H9 (cell line): ENCODE measurements at regions not wholly inside any gene's neighbourhood (a gene's known extent, or its start where the extent isn't known, plus 50 kb on each side); places are given as distances from the start of the nearest gene placed in this dataset.

Experiments used
- DNase-seq: peaks from one replicate; pipeline ENCODE4 v3.0.0-alpha.2; 2017
- H2AFZ ChIP-seq: one replicate; pipeline ENCODE4 v1.6.1; 2013; ENCODE audit warnings: mild to moderate bottlenecking, low read length, control low read depth, moderate library complexity
- H2AK5ac ChIP-seq: 2 replicates; pipeline ENCODE4 v1.6.1; 2013; ENCODE audit warnings: low read length, control low read depth, mixed read lengths; ENCODE audit not compliant: insufficient read length
- H2BK120ac ChIP-seq: one replicate; pipeline ENCODE4 v1.6.1; 2013; ENCODE audit warnings: low read depth, mild to moderate bottlenecking, low read length, control low read depth, inconsistent platforms; ENCODE audit not compliant: poor library complexity, severe bottlenecking
- H2BK12ac ChIP-seq: 2 replicates; pipeline ENCODE4 v1.6.1; 2013; ENCODE audit warnings: low read length, control low read depth, mixed read lengths, low read depth; ENCODE audit not compliant: insufficient read length
- H2BK15ac ChIP-seq: 2 replicates; pipeline ENCODE4 v1.6.1; 2013; ENCODE audit warnings: low read depth, low read length, control low read depth
- H2BK20ac ChIP-seq: one replicate; pipeline ENCODE4 v1.6.1; 2013; ENCODE audit warnings: low read depth, mild to moderate bottlenecking, low read length, control low read depth, inconsistent platforms; ENCODE audit not compliant: poor library complexity, severe bottlenecking
- H2BK5ac ChIP-seq: 2 replicates; pipeline ENCODE4 v1.6.1; 2013; ENCODE audit warnings: low read length, control low read depth, mixed read lengths; ENCODE audit not compliant: insufficient read length
- H3K14ac ChIP-seq: 2 replicates; pipeline ENCODE4 v1.6.1; 2013; ENCODE audit warnings: low read length, control low read depth; ENCODE audit not compliant: insufficient read depth
- H3K18ac ChIP-seq: 2 replicates; pipeline ENCODE4 v1.6.1; 2013; ENCODE audit warnings: low read depth, mild to moderate bottlenecking, mixed read lengths, low read length, control low read depth; ENCODE audit not compliant: insufficient read length
- H3K23ac ChIP-seq: 2 replicates; pipeline ENCODE4 v1.6.1; 2013; ENCODE audit warnings: low read length, control low read depth, mixed read lengths, low read depth; ENCODE audit not compliant: insufficient read length
- H3K23me2 ChIP-seq: 2 replicates; pipeline ENCODE4 v1.6.1; 2013; ENCODE audit warnings: low read depth, mild to moderate bottlenecking, mixed read lengths, low read length, control low read depth; ENCODE audit not compliant: insufficient read length, poor library complexity, severe bottlenecking
- H3K27ac ChIP-seq: 2 replicates; pipeline ENCODE4 v1.5.1; 2013; ENCODE audit warnings: low read length, control low read depth, mixed read lengths, low read depth; ENCODE audit not compliant: insufficient read length
- H3K27me3 ChIP-seq: 2 replicates; pipeline ENCODE4 v1.6.1; 2013; ENCODE audit warnings: low read length, control low read depth, inconsistent platforms; ENCODE audit not compliant: insufficient read depth
- H3K4ac ChIP-seq: 2 replicates; pipeline ENCODE4 v1.6.1; 2013; ENCODE audit warnings: low read depth, mild to moderate bottlenecking, control low read depth, inconsistent platforms, low read length, moderate library complexity
- H3K4me1 ChIP-seq: 2 replicates; pipeline ENCODE4 v1.6.1; 2013; ENCODE audit warnings: low read length, control low read depth, inconsistent platforms; ENCODE audit not compliant: insufficient read depth
- H3K4me2 ChIP-seq: 2 replicates; pipeline ENCODE4 v1.6.1; 2013; ENCODE audit warnings: low read length, control low read depth, mixed read lengths; ENCODE audit not compliant: insufficient read length, insufficient read depth
- H3K56ac ChIP-seq: 2 replicates; pipeline ENCODE4 v1.6.1; 2013; ENCODE audit warnings: low read depth, mild to moderate bottlenecking, mixed read lengths, low read length, control low read depth; ENCODE audit not compliant: insufficient read length
- H3K79me1 ChIP-seq: 2 replicates; pipeline ENCODE4 v1.6.1; 2013; ENCODE audit warnings: low read depth, mild to moderate bottlenecking, moderate library complexity, low read length, control low read depth, inconsistent platforms; ENCODE audit not compliant: insufficient read depth, poor library complexity, severe bottlenecking
- H3K79me2 ChIP-seq: 2 replicates; pipeline ENCODE4 v1.6.1; 2013; ENCODE audit warnings: low read length, control low read depth, inconsistent platforms; ENCODE audit not compliant: insufficient read depth
- H3K9ac ChIP-seq: 2 replicates; pipeline ENCODE4 v1.6.1; 2013; ENCODE audit warnings: low read length, control low read depth, mixed read lengths; ENCODE audit not compliant: insufficient read length; ENCODE audit errors: extremely low read depth
- H3K9me3 ChIP-seq: one replicate; pipeline ENCODE4 v1.6.1; 2013; ENCODE audit warnings: low read depth, low read length, inconsistent platforms; ENCODE audit not compliant: control insufficient read depth
- H3T11ph ChIP-seq: one replicate; pipeline ENCODE4 v1.6.1; 2013; ENCODE audit warnings: mild to moderate bottlenecking, low read length, control low read depth, inconsistent platforms
- H4K20me1 ChIP-seq: one replicate; pipeline ENCODE4 v1.6.1; 2013; ENCODE audit not compliant: control insufficient read depth, insufficient read length, insufficient read depth
- H4K5ac ChIP-seq: 2 replicates; pipeline ENCODE4 v1.6.1; 2013; ENCODE audit warnings: low read depth, mild to moderate bottlenecking, mixed read lengths, low read length, control low read depth; ENCODE audit not compliant: insufficient read length
- H4K8ac ChIP-seq: replicated peaks from 2 replicates; pipeline ENCODE4 v1.6.1; 2013; ENCODE audit warnings: low read length, control low read depth, mixed read lengths, low read depth; ENCODE audit not compliant: insufficient read length
- H4K91ac ChIP-seq: 2 replicates; pipeline ENCODE4 v1.6.1; 2013; ENCODE audit warnings: low read depth, mild to moderate bottlenecking, moderate library complexity, mixed read lengths, low read length, control low read depth; ENCODE audit not compliant: insufficient read length
- H3K27ac Mint-ChIP-seq, 3 experiments: 2 replicates in 2 of 3; 3 replicates in 1 of 3; pipeline ENCODE4 v1.8.0; 2020 to 2021; ENCODE audit warnings: mixed read lengths in 3 of 3, mild to moderate bottlenecking in 1 of 3, moderate library complexity in 1 of 3
- H3K27me3 Mint-ChIP-seq: 2 replicates; pipeline ENCODE4 v1.8.0; 2021; ENCODE audit warnings: low read depth, mild to moderate bottlenecking, moderate library complexity, mixed read lengths
- H3K36me3 Mint-ChIP-seq, 3 experiments: 2 replicates in 2 of 3; 3 replicates in 1 of 3; pipeline ENCODE4 v1.8.0; 2020 to 2021; ENCODE audit warnings: low read depth in 3 of 3, mixed read lengths in 3 of 3; ENCODE audit not compliant: insufficient read depth in 1 of 3
- H3K4me1 Mint-ChIP-seq, 2 experiments: 2 replicates each; pipeline ENCODE4 v1.8.0; 2020; ENCODE audit warnings: mixed read lengths in 2 of 2
- H3K4me3 Mint-ChIP-seq, 2 experiments: 2 replicates in 1 of 2; 3 replicates in 1 of 2; pipeline ENCODE4 v1.8.0; 2020 to 2021; ENCODE audit warnings: mild to moderate bottlenecking in 2 of 2, mixed read lengths in 2 of 2, moderate library complexity in 1 of 2
- H3K9me3 Mint-ChIP-seq, 2 experiments: 2 replicates in 1 of 2; 3 replicates in 1 of 2; pipeline ENCODE4 v1.8.0; 2020; ENCODE audit warnings: mild to moderate bottlenecking in 2 of 2, mixed read lengths in 2 of 2, moderate library complexity in 1 of 2
- WGBS: extraction: QIAGEN DNeasy Blood & Tissue Kit; methylation state at CpG from one replicate; pipeline ENCODE4 v1.1.7; 2013; ENCODE audit warnings: missing lambda C conversion rate, low lambda C conversion rate, mixed read lengths; ENCODE audit not compliant: insufficient read length; ENCODE audit errors: extremely low coverage; 5-methylcytosine and 5-hydroxymethylcytosine counted together
- TF ChIP-seq, protein P1 (sequence below): fragments of 200-600 bp; sonication (generic); conservative IDR thresholded peaks from 3 replicates; pipeline ENCODE4 v1.8.0; 2021; ENCODE audit warnings: antibody characterized with exemption, mild to moderate bottlenecking

DNA sequence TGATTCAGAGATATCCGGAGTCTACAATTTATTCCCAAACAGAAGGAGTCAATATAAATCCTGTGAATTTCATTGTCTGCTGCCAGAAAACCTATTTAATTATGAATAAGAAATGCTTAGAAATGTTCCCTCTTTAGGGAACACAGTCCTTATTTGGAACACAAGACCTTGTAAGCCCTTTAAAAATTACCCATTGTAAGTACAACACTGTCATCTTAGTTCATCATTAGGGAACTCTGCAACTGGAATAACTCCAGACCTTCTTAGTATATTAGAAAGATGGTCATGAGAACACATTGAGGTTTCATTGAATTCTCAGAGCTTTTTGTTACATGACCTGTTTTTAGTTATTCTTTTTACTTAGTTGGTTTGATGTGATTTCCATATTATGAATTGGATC is 548.5 kb upstream of the KLF12 start:
- no peak overlapping the region for H3K9ac ChIP-seq

More for the DNA sequence above, 548.5 kb upstream of the KLF12 start:
- H3K27me3 ChIP-seq = no peaks in the 10 kb centered on the region
- H3K4me1 ChIP-seq = no peaks in the 10 kb centered on the region
- H3K4me2 ChIP-seq = no peak overlapping the region
- no peak overlapping the region for H3K23ac ChIP-seq
- no peak overlapping the region for H4K91ac ChIP-seq
- H3K27ac ChIP-seq = no peak overlapping the region
- no peak overlapping the region for H2AK5ac ChIP-seq
- no peaks in the 10 kb centered on the region for H3K79me2 ChIP-seq
- no peaks in the 10 kb centered on the region for H3K79me1 ChIP-seq
- no peak overlapping the region for H3K4ac ChIP-seq
- no peak overlapping the region for H2AFZ ChIP-seq
- peaks cover 0 to 3% of the 10 kb centered on the region in 2 experiments; a peak in 2 of 5 replicates for H3K9me3 Mint-ChIP-seq
- H3T11ph ChIP-seq = no peak overlapping the region
- H3K4me3 Mint-ChIP-seq = no peak overlapping the region
- H3K23me2 ChIP-seq = no peaks in the 10 kb centered on the region
- whole genome bisulfite sequencing = no CpG with 5 or more reads among the region's 1 CpG
- no peaks in the 10 kb centered on the region for H4K20me1 ChIP-seq
- H3K18ac ChIP-seq = no peak overlapping the region
- H4K5ac ChIP-seq = no peak overlapping the region
- H3K56ac ChIP-seq = no peak overlapping the region
- no peak overlapping the region for H3K27ac Mint-ChIP-seq
- no peaks in the 10 kb centered on the region for H3K9me3 ChIP-seq
- H2BK120ac ChIP-seq = no peak overlapping the region
- peaks cover 0 to 4% of the 10 kb centered on the region in 2 experiments; a peak in 1 of 4 replicates for H3K4me1 Mint-ChIP-seq
- H4K8ac ChIP-seq = no peak overlapping the region
- H3K14ac ChIP-seq = no peak overlapping the region
- DNase-seq = no peak
- no peak overlapping the region for H2BK12ac ChIP-seq
- no peak overlapping the region for H2BK5ac ChIP-seq
- H3K27me3 Mint-ChIP-seq = no peaks in the 10 kb centered on the region; the same call in 1 of the 2 replicates
- no peak overlapping the region for H2BK15ac ChIP-seq
- TF ChIP-seq, protein P1, sequence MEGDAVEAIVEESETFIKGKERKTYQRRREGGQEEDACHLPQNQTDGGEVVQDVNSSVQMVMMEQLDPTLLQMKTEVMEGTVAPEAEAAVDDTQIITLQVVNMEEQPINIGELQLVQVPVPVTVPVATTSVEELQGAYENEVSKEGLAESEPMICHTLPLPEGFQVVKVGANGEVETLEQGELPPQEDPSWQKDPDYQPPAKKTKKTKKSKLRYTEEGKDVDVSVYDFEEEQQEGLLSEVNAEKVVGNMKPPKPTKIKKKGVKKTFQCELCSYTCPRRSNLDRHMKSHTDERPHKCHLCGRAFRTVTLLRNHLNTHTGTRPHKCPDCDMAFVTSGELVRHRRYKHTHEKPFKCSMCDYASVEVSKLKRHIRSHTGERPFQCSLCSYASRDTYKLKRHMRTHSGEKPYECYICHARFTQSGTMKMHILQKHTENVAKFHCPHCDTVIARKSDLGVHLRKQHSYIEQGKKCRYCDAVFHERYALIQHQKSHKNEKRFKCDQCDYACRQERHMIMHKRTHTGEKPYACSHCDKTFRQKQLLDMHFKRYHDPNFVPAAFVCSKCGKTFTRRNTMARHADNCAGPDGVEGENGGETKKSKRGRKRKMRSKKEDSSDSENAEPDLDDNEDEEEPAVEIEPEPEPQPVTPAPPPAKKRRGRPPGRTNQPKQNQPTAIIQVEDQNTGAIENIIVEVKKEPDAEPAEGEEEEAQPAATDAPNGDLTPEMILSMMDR = no peak
- peaks cover 0 to 5% (median 0%) of the 10 kb centered on the region in 3 experiments; a peak in 3 of 7 replicates for H3K36me3 Mint-ChIP-seq
- H2BK20ac ChIP-seq = no peak overlapping the region
